ENCODE measurements at regions not wholly inside any gene's neighbourhood (a gene's known extent, or its start where the extent isn't known, plus 50 kb on each side); places are given as distances from the start of the nearest gene placed in this dataset.

GRCh38 chr9:69971643-69972449 is 71.8 kb upstream of the MAMDC2 start:
- TF ChIP-seq CBFB (CRISPR knock-in tag; IDR thresholded peaks at IDR 0.05; ENCODE audit: low read depth) (no peak), CTCF (IDR thresholded peaks at IDR 0.05) (peak; percentile 75)
